Activated CD8-positive, alpha-beta memory T cell treated with anti-CD3 and anti-CD28 coated beads for 36 hours (primary cell): ENCODE measurements at regions not wholly inside any gene's neighbourhood (a gene's known extent, or its start where the extent isn't known, plus 50 kb on each side); places are given as distances from the start of the nearest gene placed in this dataset.
"Not testable (repeated sequence)": the region's sequence is repeated elsewhere in the genome, so short reads cannot be mapped to it uniquely, and the experiment has no call there.

Experiments used
- CTCF ChIA-PET: fragments of 350-600 bp; sonication (Branson Sonifier 250); formaldehyde crosslinking; loops from one replicate; lab custom pipeline; 2021; ENCODE audit warnings: antibody characterized with exemption; lab: Charles Lee
- POLR2A ChIA-PET: fragments of 350-600 bp; sonication (Branson Sonifier 250); formaldehyde crosslinking; loops from one replicate; lab custom pipeline; 2021; ENCODE audit warnings: antibody characterized with exemption; lab: Charles Lee

GRCh38 chr10:3259499-3259898 is 86.9 kb upstream of the PITRM1 start:
- CTCF ChIA-PET, result no interaction called here
- POLR2A ChIA-PET, result no interaction called here

GRCh38 chr10:3258394-3258793 is 85.8 kb upstream of the PITRM1 start:
- POLR2A ChIA-PET, result no interaction called here
- CTCF ChIA-PET, result interaction anchor here (0.7 kb wide), 1 partner anchor 1508 kb away, joined by 3 read pairs; no protein-coding TSS in a partner anchor

GRCh38 chr10:3255616-3256015 is 83.0 kb upstream of the PITRM1 start:
- ChIA-PET CTCF (no interaction called here), POLR2A (no interaction called here)

GRCh38 chr10:3255075-3255474 is 82.5 kb upstream of the PITRM1 start:
- ChIA-PET POLR2A (no interaction called here), CTCF (no interaction called here)

GRCh38 chr10:3253974-3254373 is 81.4 kb upstream of the PITRM1 start:
- POLR2A ChIA-PET, CTCF ChIA-PET: not testable (repeated sequence)

GRCh38 chr10:3251172-3251571 is 78.6 kb upstream of the PITRM1 start:
- ChIA-PET CTCF (no interaction called here), POLR2A (no interaction called here)

- ChIA-PET POLR2A (no interaction called here), CTCF (no interaction called here)
These were observed 76.8 kb upstream of the PITRM1 start for GRCh38 chr10:3249307-3249889.

GRCh38 chr10:3248526-3249306 is 76.1 kb upstream of the PITRM1 start:
- ChIA-PET CTCF (no interaction called here), POLR2A (no interaction called here)

GRCh38 chr10:3245395-3245794 is 72.8 kb upstream of the PITRM1 start:
- ChIA-PET CTCF (no interaction called here), POLR2A (no interaction called here)

- ChIA-PET POLR2A (no interaction called here), CTCF (no interaction called here)
These were observed 69.5 kb upstream of the PITRM1 start for GRCh38 chr10:3241967-3242650.

GRCh38 chr10:3241274-3241921 is 68.8 kb upstream of the PITRM1 start:
- ChIA-PET CTCF (interaction anchor here (0.5 kb wide), 1 partner anchor 954 kb away, joined by 3 read pairs; no protein-coding TSS in a partner anchor), POLR2A (no interaction called here)

- ChIA-PET CTCF (interaction anchor here (0.5 to 1.3 kb wide), 4 partner anchors 680 to 1575 kb away, joined by 3 to 4 read pairs (median 3); no protein-coding TSS in a partner anchor), POLR2A (no interaction called here)
These were observed 67.6 kb upstream of the PITRM1 start for GRCh38 chr10:3239920-3240894.

GRCh38 chr10:3239066-3239919 is 66.7 kb upstream of the PITRM1 start:
- CTCF ChIA-PET, result interaction anchor here (1.0 to 1.4 kb wide), 4 partner anchors 41 to 1576 kb away, joined by 3 to 4 read pairs (median 3); no protein-coding TSS in a partner anchor
- POLR2A ChIA-PET, result no interaction called here

GRCh38 chr10:3238115-3238871 is 65.7 kb upstream of the PITRM1 start:
- CTCF ChIA-PET, result interaction anchor here (1.3 to 1.4 kb wide), 2 partner anchors 40 to 682 kb away, joined by 3 read pairs; no protein-coding TSS in a partner anchor
- POLR2A ChIA-PET, result no interaction called here

- ChIA-PET CTCF (no interaction called here), POLR2A (no interaction called here)
These were observed 64.9 kb upstream of the PITRM1 start for GRCh38 chr10:3237530-3237929.

GRCh38 chr10:3236644-3237404 is 64.2 kb upstream of the PITRM1 start:
- CTCF ChIA-PET, result no interaction called here
- POLR2A ChIA-PET, result no interaction called here
